ENCODE measurements at regions not wholly inside any gene's neighbourhood (a gene's known extent, or its start where the extent isn't known, plus 50 kb on each side); places are given as distances from the start of the nearest gene placed in this dataset.

- TF ChIP-seq CTCF (conservative IDR thresholded peaks at IDR 0.05) = no peak
- Mint-ChIP-seq H3K27ac (ENCODE audit: unreplicated experiment) (no peak overlapping the region), H3K4me3 (no peak overlapping the region), H3K9me3 (no peaks in the 10 kb centered on the region), H3K27me3 (ENCODE audit: low read depth) (no peaks in the 10 kb centered on the region), H3K36me3 (ENCODE audit: low read depth) (no peaks in the 10 kb centered on the region), H3K4me1 (peaks cover 14% of the 10 kb centered on the region)
- DNase-seq (ENCODE audit: low read depth, low spot score) = no peak
Measured at GRCh38 chr6:14867802-14868201, 378.1 kb upstream of the JARID2 start.

- Mint-ChIP-seq H3K4me3 (no peak overlapping the region), H3K4me1 (peaks cover 19% of the 10 kb centered on the region)
Measured at GRCh38 chr6:14871221-14871620, 374.6 kb upstream of the JARID2 start.

GRCh38 chr6:14873101-14873500 is 372.8 kb upstream of the JARID2 start:
- Mint-ChIP-seq H3K4me3 (no peak overlapping the region), H3K36me3 (ENCODE audit: low read depth) (no peaks in the 10 kb centered on the region), H3K27me3 (ENCODE audit: low read depth) (no peaks in the 10 kb centered on the region), H3K9me3 (no peaks in the 10 kb centered on the region), H3K27ac (ENCODE audit: unreplicated experiment) (no peak overlapping the region), H3K4me1 (peaks cover 37% of the 10 kb centered on the region)
- TF ChIP-seq CTCF (conservative IDR thresholded peaks at IDR 0.05) = no peak
- DNase-seq (ENCODE audit: low read depth, low spot score) = no peak

More at GRCh38 chr6:14871221-14871620, 374.6 kb upstream of the JARID2 start:
- Mint-ChIP-seq H3K27ac (ENCODE audit: unreplicated experiment) (no peak overlapping the region), H3K9me3 (no peaks in the 10 kb centered on the region), H3K36me3 (ENCODE audit: low read depth) (no peaks in the 10 kb centered on the region), H3K27me3 (ENCODE audit: low read depth) (no peaks in the 10 kb centered on the region)
- DNase-seq (ENCODE audit: low read depth, low spot score) = no peak
- no peak for TF ChIP-seq CTCF (conservative IDR thresholded peaks at IDR 0.05)

- no peaks in the 10 kb centered on the region for H3K27me3 Mint-ChIP-seq (ENCODE audit: low read depth)
- H3K4me1 Mint-ChIP-seq = peaks cover 43% of the 10 kb centered on the region
- H3K27ac Mint-ChIP-seq (ENCODE audit: unreplicated experiment) = no peak overlapping the region
- H3K9me3 Mint-ChIP-seq = no peaks in the 10 kb centered on the region
- no peak for DNase-seq (ENCODE audit: low read depth, low spot score)
- no peak for TF ChIP-seq CTCF (conservative IDR thresholded peaks at IDR 0.05)
- no peaks in the 10 kb centered on the region for H3K36me3 Mint-ChIP-seq (ENCODE audit: low read depth)
- no peak overlapping the region for H3K4me3 Mint-ChIP-seq
Measured at GRCh38 chr6:14873781-14874441, 372.0 kb upstream of the JARID2 start.

GRCh38 chr6:14874975-14875480 is 370.8 kb upstream of the JARID2 start:
- no peaks in the 10 kb centered on the region for H3K9me3 Mint-ChIP-seq
- no peak overlapping the region for H3K4me3 Mint-ChIP-seq
- H3K36me3 Mint-ChIP-seq (ENCODE audit: low read depth) = no peaks in the 10 kb centered on the region
- no peak for TF ChIP-seq CTCF (conservative IDR thresholded peaks at IDR 0.05)
- no peaks in the 10 kb centered on the region for H3K27me3 Mint-ChIP-seq (ENCODE audit: low read depth)
- peak overlapping the region; percentile 16 for H3K27ac Mint-ChIP-seq (ENCODE audit: unreplicated experiment)
- no peak for DNase-seq (ENCODE audit: low read depth, low spot score)
- H3K4me1 Mint-ChIP-seq = peaks cover 48% of the 10 kb centered on the region
